ENCODE measurements at regions not wholly inside any gene's neighbourhood (a gene's known extent, or its start where the extent isn't known, plus 50 kb on each side); places are given as distances from the start of the nearest gene placed in this dataset.
A peak's percentile ranks its signal among the peaks of the same experiment; 100 is the strongest.

- TF ChIP-seq CTCF (IDR thresholded peaks at IDR 0.05; ENCODE audit: insufficient read depth, low read depth, low read length): no peak
- ChIA-PET POLR2A (no interaction called here), CTCF (no interaction called here)
- DNase-seq (ENCODE audit: low read depth): no peak
- no peaks in the 10 kb centered on the region for H3K36me3 ChIP-seq (ENCODE audit: control insufficient read depth, insufficient read depth, low read length)
- no peaks in the 10 kb centered on the region for H3K27me3 ChIP-seq (ENCODE audit: control insufficient read depth, insufficient read depth, low read length)
- H3K4me3 ChIP-seq (ENCODE audit: low read depth, low read length): no peak overlapping the region
Measured at GRCh38 chr6:168369786-168370185, 50.2 kb upstream of the DACT2 start.

- POLR2A ChIA-PET: no interaction called here
- Histone ChIP-seq H3K4me3 (ENCODE audit: low read depth, low read length) (no peak overlapping the region), H3K27me3 (ENCODE audit: control insufficient read depth, insufficient read depth, low read length) (no peaks in the 10 kb centered on the region), H3K36me3 (ENCODE audit: control insufficient read depth, insufficient read depth, low read length) (no peaks in the 10 kb centered on the region)
- no peak for DNase-seq (ENCODE audit: low read depth)
- peak; percentile 18; the same call in 1 of the 2 replicates for TF ChIP-seq CTCF (IDR thresholded peaks at IDR 0.05; ENCODE audit: insufficient read depth, low read depth, low read length)
- CTCF ChIA-PET: no interaction called here
Measured at GRCh38 chr6:168370310-168370991, 50.9 kb upstream of the DACT2 start.

- Histone ChIP-seq H3K27me3 (ENCODE audit: control insufficient read depth, insufficient read depth, low read length) (no peaks in the 10 kb centered on the region), H3K36me3 (ENCODE audit: control insufficient read depth, insufficient read depth, low read length) (no peaks in the 10 kb centered on the region), H3K4me3 (ENCODE audit: low read depth, low read length) (no peak overlapping the region)
- CTCF ChIA-PET: no interaction called here
- no peak for TF ChIP-seq CTCF (IDR thresholded peaks at IDR 0.05; ENCODE audit: insufficient read depth, low read depth, low read length)
- POLR2A ChIA-PET: no interaction called here
- DNase-seq (ENCODE audit: low read depth): no peak
Measured at GRCh38 chr6:168371185-168371584, 51.6 kb upstream of the DACT2 start.

- H3K36me3 ChIP-seq (ENCODE audit: control insufficient read depth, insufficient read depth, low read length): no peaks in the 10 kb centered on the region
- TF ChIP-seq CTCF (IDR thresholded peaks at IDR 0.05; ENCODE audit: insufficient read depth, low read depth, low read length): no peak
- CTCF ChIA-PET: no interaction called here
- no peak overlapping the region for H3K4me3 ChIP-seq (ENCODE audit: low read depth, low read length)
- DNase-seq (ENCODE audit: low read depth): no peak
- POLR2A ChIA-PET: no interaction called here
- no peaks in the 10 kb centered on the region for H3K27me3 ChIP-seq (ENCODE audit: control insufficient read depth, insufficient read depth, low read length)
Measured at GRCh38 chr6:168371618-168371980, 52.0 kb upstream of the DACT2 start.

- Histone ChIP-seq H3K27me3 (ENCODE audit: control insufficient read depth, insufficient read depth, low read length) (no peaks in the 10 kb centered on the region), H3K36me3 (ENCODE audit: control insufficient read depth, insufficient read depth, low read length) (no peaks in the 10 kb centered on the region), H3K4me3 (ENCODE audit: low read depth, low read length) (no peak overlapping the region)
- ChIA-PET POLR2A (no interaction called here), CTCF (no interaction called here)
- TF ChIP-seq CTCF (IDR thresholded peaks at IDR 0.05; ENCODE audit: insufficient read depth, low read depth, low read length): no peak
- DNase-seq (ENCODE audit: low read depth): no peak
Measured at GRCh38 chr6:168371981-168372711, 52.6 kb upstream of the DACT2 start.
